C4-2B (cell line): ENCODE measurements at regions not wholly inside any gene's neighbourhood (a gene's known extent, or its start where the extent isn't known, plus 50 kb on each side); places are given as distances from the start of the nearest gene placed in this dataset.

Experiments
- ZFX ChIP-seq: fragments of 450-650 bp; IDR thresholded peaks from 2 replicates; pipeline ENCODE4 v1.6.1; 2017
- TF ChIP-seq, protein P1 (sequence below): fragments of 450-650 bp; conservative IDR thresholded peaks from 2 replicates; pipeline ENCODE4 v1.5.1; 2017; ENCODE audit warnings: mild to moderate bottlenecking

DNA sequence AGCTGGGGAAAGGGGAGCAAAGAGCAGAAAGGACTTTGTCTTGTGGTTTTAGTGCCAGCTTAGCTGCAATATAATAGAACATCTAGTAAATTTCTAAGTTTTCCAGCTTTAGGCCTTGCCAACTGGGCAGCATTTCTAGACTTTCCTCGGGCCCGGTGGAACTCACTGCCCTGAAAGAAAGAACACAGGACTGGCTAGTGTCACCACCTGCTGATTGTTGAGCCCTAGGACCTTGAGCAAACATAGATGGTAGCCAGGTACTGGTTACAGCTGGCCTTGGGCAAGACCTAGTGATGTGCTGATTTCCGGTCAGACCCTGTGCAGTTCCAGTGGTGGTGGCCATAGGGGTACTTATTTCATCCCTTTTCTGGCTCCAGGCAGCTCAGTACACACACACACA, 753.2 kb upstream of the B3GALT2 start:
- TF ChIP-seq, protein P1, sequence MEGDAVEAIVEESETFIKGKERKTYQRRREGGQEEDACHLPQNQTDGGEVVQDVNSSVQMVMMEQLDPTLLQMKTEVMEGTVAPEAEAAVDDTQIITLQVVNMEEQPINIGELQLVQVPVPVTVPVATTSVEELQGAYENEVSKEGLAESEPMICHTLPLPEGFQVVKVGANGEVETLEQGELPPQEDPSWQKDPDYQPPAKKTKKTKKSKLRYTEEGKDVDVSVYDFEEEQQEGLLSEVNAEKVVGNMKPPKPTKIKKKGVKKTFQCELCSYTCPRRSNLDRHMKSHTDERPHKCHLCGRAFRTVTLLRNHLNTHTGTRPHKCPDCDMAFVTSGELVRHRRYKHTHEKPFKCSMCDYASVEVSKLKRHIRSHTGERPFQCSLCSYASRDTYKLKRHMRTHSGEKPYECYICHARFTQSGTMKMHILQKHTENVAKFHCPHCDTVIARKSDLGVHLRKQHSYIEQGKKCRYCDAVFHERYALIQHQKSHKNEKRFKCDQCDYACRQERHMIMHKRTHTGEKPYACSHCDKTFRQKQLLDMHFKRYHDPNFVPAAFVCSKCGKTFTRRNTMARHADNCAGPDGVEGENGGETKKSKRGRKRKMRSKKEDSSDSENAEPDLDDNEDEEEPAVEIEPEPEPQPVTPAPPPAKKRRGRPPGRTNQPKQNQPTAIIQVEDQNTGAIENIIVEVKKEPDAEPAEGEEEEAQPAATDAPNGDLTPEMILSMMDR = no peak
- no peak for TF ChIP-seq ZFX
